ENCODE measurements at regions not wholly inside any gene's neighbourhood (a gene's known extent, or its start where the extent isn't known, plus 50 kb on each side); places are given as distances from the start of the nearest gene placed in this dataset.

DNA sequence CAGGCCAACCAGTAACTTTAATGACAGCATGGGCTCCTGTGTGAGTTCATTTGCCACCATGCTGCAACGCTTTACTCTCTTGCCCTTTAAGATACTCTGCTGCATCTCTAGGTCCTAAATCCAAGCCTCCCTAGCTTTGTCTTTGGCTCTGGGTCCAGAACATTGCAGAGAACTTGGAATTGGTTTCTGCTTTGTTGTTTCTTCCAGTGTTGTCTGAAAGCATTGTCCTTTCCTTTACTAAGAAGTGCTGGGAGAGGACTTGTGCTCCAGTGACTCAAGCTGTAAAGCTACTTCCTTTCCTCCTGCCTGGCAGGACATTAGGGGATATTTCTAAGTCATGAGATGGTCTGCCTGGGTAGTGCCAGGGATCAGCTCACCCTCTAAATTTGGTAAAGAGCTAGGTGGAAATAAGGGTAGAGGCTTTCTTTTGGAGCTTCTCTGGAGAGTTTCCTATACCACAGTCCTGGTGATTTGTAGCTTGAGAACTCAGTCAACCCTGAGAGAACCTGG lies 202.5 kb upstream of the CADM1 start:
- TF ChIP-seq, protein P1, sequence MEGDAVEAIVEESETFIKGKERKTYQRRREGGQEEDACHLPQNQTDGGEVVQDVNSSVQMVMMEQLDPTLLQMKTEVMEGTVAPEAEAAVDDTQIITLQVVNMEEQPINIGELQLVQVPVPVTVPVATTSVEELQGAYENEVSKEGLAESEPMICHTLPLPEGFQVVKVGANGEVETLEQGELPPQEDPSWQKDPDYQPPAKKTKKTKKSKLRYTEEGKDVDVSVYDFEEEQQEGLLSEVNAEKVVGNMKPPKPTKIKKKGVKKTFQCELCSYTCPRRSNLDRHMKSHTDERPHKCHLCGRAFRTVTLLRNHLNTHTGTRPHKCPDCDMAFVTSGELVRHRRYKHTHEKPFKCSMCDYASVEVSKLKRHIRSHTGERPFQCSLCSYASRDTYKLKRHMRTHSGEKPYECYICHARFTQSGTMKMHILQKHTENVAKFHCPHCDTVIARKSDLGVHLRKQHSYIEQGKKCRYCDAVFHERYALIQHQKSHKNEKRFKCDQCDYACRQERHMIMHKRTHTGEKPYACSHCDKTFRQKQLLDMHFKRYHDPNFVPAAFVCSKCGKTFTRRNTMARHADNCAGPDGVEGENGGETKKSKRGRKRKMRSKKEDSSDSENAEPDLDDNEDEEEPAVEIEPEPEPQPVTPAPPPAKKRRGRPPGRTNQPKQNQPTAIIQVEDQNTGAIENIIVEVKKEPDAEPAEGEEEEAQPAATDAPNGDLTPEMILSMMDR (IDR thresholded peaks at IDR 0.05): no peak
- no peak for TF ChIP-seq ZFX (IDR thresholded peaks at IDR 0.05; ENCODE audit: borderline replicate concordance)

Measured in 22Rv1 (cell line).